SK-N-SH (cell line): ENCODE measurements at regions not wholly inside any gene's neighbourhood (a gene's known extent, or its start where the extent isn't known, plus 50 kb on each side); places are given as distances from the start of the nearest gene placed in this dataset.

Experiments
- CTCF ChIP-seq: fragments of 200-600 bp; sonication (generic); IDR thresholded peaks from 2 replicates; pipeline ENCODE4 v1.6.1; 2017; ENCODE audit warnings: antibody characterized with exemption, mild to moderate bottlenecking, moderate library complexity
- EZH2phosphoT487 ChIP-seq: fragments of 200-600 bp; sonication (generic); IDR thresholded peaks from 2 replicates; pipeline ENCODE4 v1.6.1; 2017; ENCODE audit warnings: low read depth, mixed run types, mild to moderate bottlenecking, antibody characterized with exemption, moderate library complexity, borderline replicate concordance
- GABPA ChIP-seq: IDR thresholded peaks from 2 replicates; pipeline ENCODE4 v1.4.0; 2012; ENCODE audit warnings: low read depth, mild to moderate bottlenecking
- POLR2AphosphoS5 ChIP-seq: IDR thresholded peaks from 2 replicates; pipeline ENCODE4 v1.6.1; 2012; ENCODE audit warnings: low read depth, low read length
- RAD21 ChIP-seq: IDR thresholded peaks from 2 replicates; pipeline ENCODE4 v1.6.1; 2012; ENCODE audit warnings: mild to moderate bottlenecking, low read length

- TF ChIP-seq RAD21 (no peak), GABPA (no peak), EZH2phosphoT487 (no peak), POLR2AphosphoS5 (no peak), CTCF (no peak)
Observed at GRCh38 chr1:55712148-55712547, 497.0 kb upstream of the USP24 start.
